ENCODE measurements at regions not wholly inside any gene's neighbourhood (a gene's known extent, or its start where the extent isn't known, plus 50 kb on each side); places are given as distances from the start of the nearest gene placed in this dataset.
"Not testable (repeated sequence)": the region's sequence is repeated elsewhere in the genome, so short reads cannot be mapped to it uniquely, and the experiment has no call there.

- DNase-seq (ENCODE audit: low read depth) = no peak
Measured at GRCh38 chr11:134978388-134979088, 566.5 kb upstream of the B3GAT1 start.

GRCh38 chr11:134976551-134976950, 564.5 kb upstream of the B3GAT1 start:
- no peak for DNase-seq (ENCODE audit: low read depth)

- DNase-seq (ENCODE audit: low read depth) = no peak
Measured at GRCh38 chr11:134975866-134976376, 563.9 kb upstream of the B3GAT1 start.

- no peak for DNase-seq (ENCODE audit: low read depth)
Measured at GRCh38 chr11:134973801-134974200, 561.8 kb upstream of the B3GAT1 start.

- DNase-seq (ENCODE audit: low read depth) = no peak
Measured at GRCh38 chr11:134971381-134971780, 559.3 kb upstream of the B3GAT1 start.

GRCh38 chr11:134967746-134968145, 555.7 kb upstream of the B3GAT1 start:
- DNase-seq (ENCODE audit: low read depth) = no peak

- DNase-seq (ENCODE audit: low read depth) = not testable (repeated sequence)
Measured at GRCh38 chr11:134961386-134961785, 549.3 kb upstream of the B3GAT1 start.

GRCh38 chr11:134958870-134959269, 546.8 kb upstream of the B3GAT1 start:
- DNase-seq (ENCODE audit: low read depth) = no peak

GRCh38 chr11:134958336-134958640, 546.2 kb upstream of the B3GAT1 start:
- no peak for DNase-seq (ENCODE audit: low read depth)

GRCh38 chr11:134957540-134958335, 545.7 kb upstream of the B3GAT1 start:
- no peak for DNase-seq (ENCODE audit: low read depth)

- no peak for DNase-seq (ENCODE audit: low read depth)
Measured at GRCh38 chr11:134956450-134957210, 544.6 kb upstream of the B3GAT1 start.

GRCh38 chr11:134955970-134956369, 543.9 kb upstream of the B3GAT1 start:
- DNase-seq (ENCODE audit: low read depth) = not testable (repeated sequence)

GRCh38 chr11:134955281-134955680, 543.2 kb upstream of the B3GAT1 start:
- DNase-seq (ENCODE audit: low read depth) = no peak

- not testable (repeated sequence) for DNase-seq (ENCODE audit: low read depth)
Measured at GRCh38 chr11:134954456-134954855, 542.4 kb upstream of the B3GAT1 start.

- DNase-seq (ENCODE audit: low read depth) = not testable (repeated sequence)
Measured at GRCh38 chr11:134953417-134953970, 541.5 kb upstream of the B3GAT1 start.

GRCh38 chr11:134951305-134951700, 539.3 kb upstream of the B3GAT1 start:
- no peak for DNase-seq (ENCODE audit: low read depth)

GRCh38 chr11:134950692-134951304, 538.8 kb upstream of the B3GAT1 start:
- DNase-seq (ENCODE audit: low read depth) = no peak

GRCh38 chr11:134949121-134950090, 537.4 kb upstream of the B3GAT1 start:
- DNase-seq (ENCODE audit: low read depth) = no peak

- no peak for DNase-seq (ENCODE audit: low read depth)
Measured at GRCh38 chr11:134947556-134947955, 535.5 kb upstream of the B3GAT1 start.

- DNase-seq (ENCODE audit: low read depth) = no peak
Measured at GRCh38 chr11:134945993-134946392, 534.0 kb upstream of the B3GAT1 start.

GRCh38 chr11:134944986-134945385, 532.9 kb upstream of the B3GAT1 start:
- no peak for DNase-seq (ENCODE audit: low read depth)
